Globus pallidus (tissue), 1 donor: ENCODE measurements at regions not wholly inside any gene's neighbourhood (a gene's known extent, or its start where the extent isn't known, plus 50 kb on each side); places are given as distances from the start of the nearest gene placed in this dataset.
"Not testable (repeated sequence)": the region's sequence is repeated elsewhere in the genome, so short reads cannot be mapped to it uniquely, and the experiment has no call there.

Experiments
- DNase-seq: peaks from one replicate; pipeline ENCODE4 v3.0.0-alpha.2; 2015; ENCODE audit warnings: low spot score

DNA sequence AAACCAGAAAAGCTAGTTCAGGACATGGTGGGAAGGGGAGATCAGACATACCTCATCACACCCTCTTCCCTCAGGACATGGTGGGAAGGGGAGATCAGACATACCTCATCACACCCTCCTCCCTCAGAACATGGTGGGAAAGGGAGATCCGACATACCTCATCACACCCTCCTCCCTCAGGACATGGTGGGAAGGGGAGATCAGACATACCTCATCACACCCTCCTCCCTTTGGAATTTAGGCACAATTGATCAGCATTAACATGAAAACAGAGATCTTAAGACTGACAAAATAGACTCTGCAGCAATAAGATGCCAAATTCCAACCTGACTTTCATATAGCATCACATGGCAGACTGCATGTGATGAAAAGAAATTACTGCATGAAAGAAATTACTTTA lies 412.7 kb upstream of the ZNF717 start:
- no peak for DNase-seq

- DNase-seq, result no peak
Observed at GRCh38 chr3:76199382-76199781, 414.0 kb upstream of the ZNF717 start.

DNA sequence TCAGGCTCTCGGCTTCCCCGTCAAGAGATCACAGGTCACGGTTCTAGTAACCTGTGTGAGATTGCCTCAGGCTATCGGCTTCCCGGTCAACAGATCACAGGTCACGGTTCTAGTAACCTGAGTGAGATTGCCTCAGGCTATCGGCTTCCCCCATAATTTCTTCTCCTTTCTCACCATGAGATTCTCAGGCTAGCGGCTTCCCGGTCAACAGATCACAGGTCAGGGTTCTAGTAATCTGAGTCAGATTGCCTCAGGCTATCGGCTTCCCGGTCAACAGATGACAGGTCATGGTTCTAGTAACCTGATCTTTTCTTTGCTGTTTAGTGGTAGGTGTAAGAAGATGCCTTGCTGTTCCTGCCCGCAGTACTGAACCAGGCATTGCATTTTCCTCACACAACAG lies 418.2 kb upstream of the ZNF717 start:
- no peak for DNase-seq

GRCh38 chr3:76206346-76206745 lies 421.0 kb upstream of the ZNF717 start:
- DNase-seq, result no peak

DNA sequence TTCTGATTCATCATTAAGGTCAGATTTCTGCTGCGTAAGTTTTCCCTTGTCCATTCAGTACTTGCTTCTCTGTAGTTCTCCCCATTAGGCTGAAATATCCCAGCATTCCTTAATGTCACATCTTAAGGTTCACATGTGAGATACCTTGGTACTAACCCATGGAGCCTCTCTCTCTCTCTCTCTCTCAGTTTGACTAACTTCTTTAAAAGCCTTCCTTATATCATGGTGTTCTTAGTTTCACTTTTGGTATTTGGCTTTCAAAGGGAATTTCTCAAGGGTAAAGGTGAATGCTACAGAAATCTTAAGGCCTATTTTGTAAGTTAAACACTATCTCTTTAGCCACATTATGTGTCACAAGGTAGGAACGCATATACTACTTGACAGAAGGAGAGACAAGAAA lies 427.3 kb upstream of the ZNF717 start:
- DNase-seq, result no peak

- DNase-seq, result no peak
Observed at GRCh38 chr3:76222201-76222600, 436.9 kb upstream of the ZNF717 start.

- no peak for DNase-seq
Observed at GRCh38 chr3:76231258-76231657, 445.9 kb upstream of the ZNF717 start.

DNA sequence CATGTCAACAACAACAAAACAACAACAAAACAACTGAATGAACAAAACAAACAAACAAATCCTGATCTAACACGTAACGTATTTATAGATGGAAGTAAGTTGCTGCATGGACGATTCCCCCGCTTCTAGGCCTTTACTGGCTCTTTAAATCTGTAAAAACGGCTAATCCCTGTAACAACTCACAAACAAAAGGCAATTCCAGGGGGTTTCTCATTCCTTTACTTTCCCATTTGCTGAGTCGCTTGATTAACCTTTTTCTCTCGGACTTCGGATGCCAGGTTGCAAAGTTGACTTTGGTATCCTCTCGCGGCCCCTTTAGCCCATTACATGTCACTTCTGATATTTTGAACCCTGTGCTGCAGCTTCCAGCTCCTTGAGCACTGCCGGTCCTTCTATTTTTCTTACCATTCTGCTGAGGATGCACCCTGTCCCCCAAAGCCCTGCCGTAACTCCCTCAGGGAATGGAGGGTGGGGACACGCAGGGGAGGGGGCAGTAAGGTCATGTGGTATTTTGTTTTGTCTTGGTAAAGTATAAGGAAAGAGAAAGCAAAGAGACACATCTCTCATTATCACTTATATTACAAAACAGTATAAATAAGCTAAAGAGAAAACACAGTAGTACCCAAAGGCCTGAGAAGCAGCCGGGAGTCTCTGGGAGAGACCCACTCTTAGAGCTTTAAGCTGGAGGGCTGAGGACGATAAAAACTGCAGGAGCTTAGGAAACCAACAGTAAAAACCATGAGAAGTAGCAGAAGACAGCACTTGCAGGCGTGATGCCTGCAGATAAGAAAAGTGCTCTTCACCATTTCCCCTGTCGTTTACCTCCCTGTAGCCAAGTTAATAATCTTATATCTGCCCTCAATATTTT lies 457.8 kb upstream of the ZNF717 start:
- no peak for DNase-seq

- DNase-seq, result no peak
Observed at GRCh38 chr3:76245073-76245472, 459.7 kb upstream of the ZNF717 start.

GRCh38 chr3:76245622-76246021 lies 460.3 kb upstream of the ZNF717 start:
- no peak for DNase-seq

DNA sequence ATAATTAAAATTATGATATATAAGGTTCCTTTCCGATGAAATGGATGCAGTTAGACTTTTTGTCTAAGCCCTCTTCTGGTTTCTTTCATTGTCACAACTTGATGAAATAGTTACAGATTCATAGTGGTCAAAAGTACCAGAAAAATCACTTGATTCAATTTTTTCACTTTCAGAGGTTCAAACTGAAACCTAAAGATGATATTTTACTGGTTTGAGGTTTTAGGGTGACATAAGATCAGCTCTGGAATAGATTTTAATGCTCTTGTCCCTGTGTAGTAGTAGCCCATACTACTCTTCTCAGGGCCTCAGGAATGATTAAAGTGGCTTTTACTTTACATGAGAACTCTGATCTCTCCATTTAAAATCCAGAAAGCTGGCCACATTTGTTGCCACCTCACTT lies 479.1 kb upstream of the ZNF717 start:
- no peak for DNase-seq

GRCh38 chr3:76264911-76265310 lies 479.6 kb upstream of the ZNF717 start:
- DNase-seq, result no peak

GRCh38 chr3:76266511-76266910 lies 481.2 kb upstream of the ZNF717 start:
- no peak for DNase-seq

DNA sequence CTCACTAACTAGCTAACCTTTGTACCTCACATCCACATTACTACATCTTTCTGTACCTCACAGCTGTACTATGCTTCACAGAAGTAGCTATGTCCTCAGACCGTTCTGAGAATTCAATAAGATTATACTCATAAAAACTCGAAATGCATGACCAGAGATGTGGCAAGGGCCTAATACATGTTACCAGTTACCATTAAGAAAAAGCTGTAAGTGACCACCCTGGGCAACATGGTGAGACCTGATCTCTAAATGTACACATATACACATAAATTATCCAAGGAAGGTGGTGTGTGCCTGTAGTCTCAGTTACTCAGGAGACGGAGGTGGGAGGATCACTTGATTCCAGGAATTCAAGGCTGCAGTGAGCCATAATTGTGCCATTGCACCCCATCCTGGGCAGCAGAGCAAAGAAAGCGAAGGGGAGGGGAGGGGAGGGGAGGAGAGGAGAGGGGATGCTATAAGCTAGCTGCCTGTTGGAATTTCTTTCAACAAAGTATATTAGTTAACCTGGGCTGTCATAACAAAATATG lies 482.6 kb upstream of the ZNF717 start:
- no peak for DNase-seq

DNA sequence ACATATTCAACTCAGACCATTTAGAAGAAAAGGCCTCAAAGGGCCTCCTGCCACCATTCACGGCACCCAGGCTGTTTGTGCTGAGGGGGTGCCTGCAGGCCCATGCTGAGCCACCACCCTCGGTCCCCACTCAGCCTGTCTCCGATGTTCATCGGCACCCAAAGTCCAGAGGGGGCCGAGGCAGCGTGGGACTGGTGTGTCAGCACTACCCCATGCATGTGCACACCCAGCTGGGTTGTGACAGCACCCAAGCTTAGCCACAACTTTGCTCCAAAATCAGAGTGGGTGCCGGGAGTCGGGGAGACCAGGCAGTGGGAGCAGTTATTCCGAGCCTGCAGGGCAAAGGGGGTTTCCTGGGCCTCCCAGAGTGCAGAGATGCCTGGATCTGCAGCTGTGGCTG lies 508.5 kb upstream of the ZNF717 start:
- DNase-seq, result no peak

- no peak for DNase-seq
Observed at GRCh38 chr3:76300746-76301145, 515.4 kb upstream of the ZNF717 start.

- DNase-seq, result no peak
Observed at GRCh38 chr3:76307556-76307955, 522.2 kb upstream of the ZNF717 start.

DNA sequence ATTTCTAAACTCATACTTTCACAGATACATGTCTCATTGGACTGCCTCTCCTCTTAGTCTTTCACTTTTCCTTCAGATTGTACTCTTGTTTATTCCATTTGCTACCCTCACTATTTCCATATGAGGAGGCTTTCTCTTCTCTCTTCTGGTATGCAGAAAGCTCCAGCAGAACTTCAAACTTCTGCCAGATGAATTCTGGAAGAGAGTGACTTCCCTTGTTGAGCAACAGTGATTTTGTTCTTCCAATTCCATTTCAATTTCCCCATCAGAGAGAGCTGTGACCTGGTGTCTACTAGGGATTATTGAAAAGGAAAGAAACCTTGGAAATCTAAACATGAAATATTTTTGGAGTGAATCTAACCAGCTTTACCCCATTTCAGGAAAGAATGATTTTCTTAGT lies 523.2 kb upstream of the ZNF717 start:
- DNase-seq, result no peak

GRCh38 chr3:76310089-76310488 lies 524.7 kb upstream of the ZNF717 start:
- DNase-seq, result no peak

DNA sequence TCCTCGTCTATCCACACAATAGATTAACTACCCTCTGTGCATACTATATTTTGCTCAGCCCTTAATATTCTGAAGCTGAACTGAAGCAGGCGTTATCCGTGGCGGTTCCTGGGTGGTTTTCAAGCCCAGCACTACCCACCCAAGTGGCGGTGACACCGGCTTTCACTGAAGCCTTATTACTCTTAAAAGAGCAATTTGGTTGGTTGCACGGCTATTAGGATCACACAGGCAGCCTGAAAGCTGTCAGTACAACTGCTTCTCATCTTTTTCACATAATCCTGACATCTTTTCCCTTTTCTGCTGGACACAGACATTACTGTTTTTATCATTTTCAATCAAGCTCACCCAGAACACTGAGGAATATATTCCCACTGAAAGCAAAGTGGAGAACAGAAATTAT lies 525.3 kb upstream of the ZNF717 start:
- no peak for DNase-seq

GRCh38 chr3:76311941-76312340 lies 526.6 kb upstream of the ZNF717 start:
- DNase-seq, result no peak

- not testable (repeated sequence) for DNase-seq
Observed at GRCh38 chr3:76315906-76316305, 530.6 kb upstream of the ZNF717 start.

DNA sequence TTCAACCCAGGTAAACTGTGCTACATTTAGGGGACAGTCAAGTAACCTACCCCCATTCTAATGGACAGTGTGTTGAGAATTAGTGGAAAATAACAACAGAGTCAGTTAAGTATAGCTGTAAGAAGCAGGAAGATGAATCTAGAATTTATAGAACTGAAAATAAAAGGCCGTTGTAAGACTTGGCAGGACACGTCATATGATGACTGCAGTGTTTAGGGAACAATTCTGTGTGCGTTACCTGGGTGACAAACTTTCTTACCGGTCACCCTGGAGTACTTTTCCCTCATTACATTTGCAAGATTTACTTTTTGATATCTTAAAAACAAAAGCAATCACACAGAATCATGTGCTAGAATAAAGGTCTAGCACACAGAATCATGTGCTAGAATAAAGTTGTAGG lies 536.3 kb upstream of the ZNF717 start:
- DNase-seq, result no peak

DNA sequence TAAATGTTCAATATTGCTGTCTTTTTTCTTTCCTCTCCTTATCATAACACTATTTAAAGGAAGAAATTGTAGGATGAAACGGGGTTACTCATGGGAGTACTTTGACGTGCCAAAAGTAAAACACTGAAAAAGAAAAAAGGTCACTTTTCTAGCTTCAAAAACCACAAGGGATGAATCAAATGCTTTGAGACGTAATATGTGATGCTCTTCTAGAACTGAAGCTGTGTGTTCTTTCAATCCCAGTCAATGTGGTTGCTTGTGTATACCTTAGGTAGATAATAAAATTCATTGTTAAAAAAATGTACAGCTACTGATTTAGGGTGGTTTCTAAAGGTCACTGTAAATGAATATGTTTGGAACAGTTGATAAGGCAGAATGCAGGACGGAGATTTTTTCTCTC lies 538.8 kb upstream of the ZNF717 start:
- no peak for DNase-seq
